HG02973 (cell line): ENCODE measurements at regions not wholly inside any gene's neighbourhood (a gene's known extent, or its start where the extent isn't known, plus 50 kb on each side); places are given as distances from the start of the nearest gene placed in this dataset.
"Not testable (repeated sequence)": the region's sequence is repeated elsewhere in the genome, so short reads cannot be mapped to it uniquely, and the experiment has no call there.

Source experiments
- ATAC-seq: cut with Tn5 transposase; IDR thresholded peaks from one replicate; pipeline ENCODE4 v1.9.1; 2021; ENCODE audit warnings: moderate library complexity; ENCODE audit not compliant: unreplicated experiment

DNA sequence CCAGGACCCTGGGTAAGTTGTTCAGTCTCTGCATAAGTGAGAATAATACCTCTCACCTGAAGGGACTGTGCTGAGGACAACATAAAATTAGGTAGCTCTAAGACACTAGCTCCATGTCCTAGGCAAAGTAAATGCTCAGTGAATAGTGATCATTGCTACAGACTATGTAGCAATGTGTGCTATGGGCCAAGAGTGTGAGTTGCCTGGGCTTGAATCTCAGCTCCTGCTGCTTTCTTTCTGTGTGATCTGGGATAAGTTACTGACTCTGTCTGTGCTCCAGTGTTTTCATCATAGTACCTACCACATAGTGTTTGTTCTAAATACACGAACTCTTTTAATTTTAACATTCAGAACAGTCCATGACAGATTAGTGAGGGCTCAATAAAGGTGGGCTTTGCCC lies 81.1 kb upstream of the MFGE8 start:
- no peak for ATAC-seq

DNA sequence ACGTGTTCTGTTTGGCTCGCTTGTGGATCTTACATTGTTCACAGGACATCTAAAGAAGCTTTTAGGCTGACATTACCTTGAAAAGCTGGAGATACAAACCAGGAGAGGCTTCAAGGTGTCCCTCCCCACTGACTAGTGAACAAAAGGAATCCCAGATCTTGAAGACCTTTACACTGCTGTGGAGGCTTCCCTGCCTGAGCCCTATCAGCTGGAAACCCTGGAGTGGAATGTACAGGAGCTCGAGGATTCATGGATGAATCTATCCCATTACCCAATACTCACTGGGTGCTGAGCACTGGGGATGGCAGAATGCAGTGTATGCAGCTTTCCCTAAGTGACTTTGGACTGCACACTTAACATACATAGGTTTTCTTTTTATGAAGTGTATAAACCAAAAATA lies 82.3 kb upstream of the MFGE8 start:
- no peak for ATAC-seq

DNA sequence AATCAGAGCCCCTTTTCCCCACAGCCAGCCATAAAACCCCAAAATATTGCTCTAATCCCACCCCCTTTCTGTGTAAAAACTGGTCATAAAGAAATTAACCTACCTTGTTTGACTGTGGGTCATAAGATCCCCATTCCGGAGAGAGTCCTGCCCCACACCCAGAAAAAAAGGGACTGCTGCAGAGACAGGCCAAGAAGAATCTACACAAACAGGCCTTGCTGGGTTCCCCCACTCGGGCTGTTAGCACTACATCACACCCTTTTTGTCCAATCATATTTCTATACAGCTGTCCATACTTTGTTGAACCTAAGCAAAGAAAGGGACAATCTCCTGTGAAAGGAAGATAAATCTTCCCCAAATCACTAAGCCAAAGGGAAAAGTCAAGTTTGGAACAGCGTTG lies 84.4 kb upstream of the MFGE8 start:
- ATAC-seq, result no peak

DNA sequence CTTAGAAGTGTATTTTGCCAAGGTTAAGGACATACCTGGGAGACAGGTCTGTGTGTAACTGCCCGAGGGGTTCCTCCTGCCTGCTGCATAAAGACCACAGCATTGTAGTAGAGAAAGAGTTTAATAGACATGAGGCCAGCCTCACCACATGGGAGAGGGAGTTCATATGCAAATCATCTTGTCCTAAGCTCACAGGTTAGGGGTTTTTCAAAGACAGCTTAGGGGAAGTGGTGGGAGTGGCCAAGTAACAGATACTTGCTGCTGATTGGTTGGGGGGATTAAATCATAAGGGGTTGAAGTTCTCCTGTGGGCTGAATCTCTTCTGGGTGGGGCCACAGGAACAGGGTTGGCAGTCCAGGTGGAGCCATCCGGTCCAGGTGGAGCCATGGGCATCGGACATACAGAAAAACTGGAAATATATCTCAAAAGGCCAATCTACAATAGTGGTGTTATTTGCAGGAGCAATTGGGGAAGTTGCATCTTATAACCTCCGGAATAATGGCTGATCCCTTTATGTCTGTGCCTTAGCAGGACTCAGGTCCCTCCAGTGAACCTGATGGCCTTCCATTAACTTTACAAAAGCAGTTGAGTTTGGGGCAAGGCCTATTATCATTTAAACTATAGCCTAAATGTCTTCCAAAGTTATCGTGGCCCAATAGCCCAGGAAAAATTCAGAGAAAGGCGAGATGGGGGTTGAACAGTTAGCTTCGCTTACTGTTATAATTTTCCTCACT lies 86.0 kb upstream of the MFGE8 start:
- ATAC-seq, result no peak

DNA sequence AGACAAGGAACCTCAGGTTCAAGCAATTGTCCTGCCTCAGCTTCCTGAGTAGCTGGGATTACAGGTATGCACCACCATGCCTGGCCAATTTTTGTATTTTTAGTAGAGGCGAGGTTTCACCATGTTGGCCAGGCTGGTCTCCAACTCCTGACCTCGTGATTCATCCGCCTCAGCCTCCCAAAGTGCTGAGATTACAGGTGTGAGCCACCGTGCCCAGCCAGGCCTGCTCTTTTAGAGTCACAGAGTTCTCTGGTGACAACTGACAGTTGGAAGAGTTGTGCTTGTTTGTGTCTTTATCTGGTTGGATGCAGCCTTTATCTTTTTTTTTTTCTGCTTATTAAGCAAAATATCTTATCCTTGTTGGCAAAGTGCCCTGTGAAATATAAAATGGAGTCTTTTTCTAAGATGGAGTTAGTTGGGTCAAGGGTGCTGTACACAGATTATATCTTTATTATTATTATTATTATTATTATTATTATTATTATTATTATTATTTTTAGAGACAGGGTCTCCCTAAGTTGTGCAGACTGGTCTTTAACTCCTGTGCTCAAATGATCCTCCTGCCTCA lies 86.5 kb upstream of the ABHD2 start:
- not testable (repeated sequence) for ATAC-seq

DNA sequence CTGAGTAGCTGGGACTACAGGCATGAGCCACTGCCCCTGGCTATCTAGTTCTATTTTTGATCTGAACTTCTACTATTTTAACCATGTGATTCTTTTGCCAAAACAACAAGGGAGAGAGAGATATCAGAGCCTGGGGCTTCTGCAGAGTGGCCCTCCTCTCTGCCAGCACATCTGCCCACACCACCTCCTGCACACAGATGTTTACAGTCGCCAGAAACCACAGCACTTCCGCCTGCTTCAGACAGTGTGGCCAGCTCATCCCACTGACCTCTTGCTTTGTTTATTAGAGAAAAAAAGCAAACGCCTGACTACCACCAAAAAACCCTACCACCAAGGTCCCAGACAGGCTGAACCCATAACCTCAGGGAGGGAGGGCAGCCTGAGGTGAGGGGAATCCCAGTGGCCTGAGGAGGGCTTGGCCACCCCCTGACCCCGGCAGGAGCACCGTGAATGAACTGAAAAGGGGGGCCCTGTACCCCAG lies 85.9 kb upstream of the ABHD2 start:
- peak; percentile 84 for ATAC-seq

DNA sequence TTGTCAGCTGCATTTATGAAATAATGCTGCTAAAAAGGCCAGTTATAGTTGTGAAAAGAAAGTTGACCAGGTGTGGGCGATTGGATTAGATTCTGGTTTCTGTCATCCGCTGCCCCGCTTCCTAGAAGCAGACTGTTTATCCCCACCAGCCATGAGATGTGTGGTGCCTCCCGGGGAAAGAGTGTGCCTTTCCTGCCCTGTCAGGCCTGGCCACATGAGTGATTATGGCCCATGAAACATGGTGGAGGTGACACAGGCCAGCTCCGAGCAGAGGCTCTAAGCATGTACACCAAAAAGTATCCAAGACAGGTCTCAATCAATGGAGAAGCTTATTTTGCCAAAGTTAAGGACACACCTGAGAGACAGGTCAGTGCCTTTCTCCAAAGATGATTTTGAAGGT lies 85.4 kb upstream of the ABHD2 start:
- ATAC-seq, result no peak

DNA sequence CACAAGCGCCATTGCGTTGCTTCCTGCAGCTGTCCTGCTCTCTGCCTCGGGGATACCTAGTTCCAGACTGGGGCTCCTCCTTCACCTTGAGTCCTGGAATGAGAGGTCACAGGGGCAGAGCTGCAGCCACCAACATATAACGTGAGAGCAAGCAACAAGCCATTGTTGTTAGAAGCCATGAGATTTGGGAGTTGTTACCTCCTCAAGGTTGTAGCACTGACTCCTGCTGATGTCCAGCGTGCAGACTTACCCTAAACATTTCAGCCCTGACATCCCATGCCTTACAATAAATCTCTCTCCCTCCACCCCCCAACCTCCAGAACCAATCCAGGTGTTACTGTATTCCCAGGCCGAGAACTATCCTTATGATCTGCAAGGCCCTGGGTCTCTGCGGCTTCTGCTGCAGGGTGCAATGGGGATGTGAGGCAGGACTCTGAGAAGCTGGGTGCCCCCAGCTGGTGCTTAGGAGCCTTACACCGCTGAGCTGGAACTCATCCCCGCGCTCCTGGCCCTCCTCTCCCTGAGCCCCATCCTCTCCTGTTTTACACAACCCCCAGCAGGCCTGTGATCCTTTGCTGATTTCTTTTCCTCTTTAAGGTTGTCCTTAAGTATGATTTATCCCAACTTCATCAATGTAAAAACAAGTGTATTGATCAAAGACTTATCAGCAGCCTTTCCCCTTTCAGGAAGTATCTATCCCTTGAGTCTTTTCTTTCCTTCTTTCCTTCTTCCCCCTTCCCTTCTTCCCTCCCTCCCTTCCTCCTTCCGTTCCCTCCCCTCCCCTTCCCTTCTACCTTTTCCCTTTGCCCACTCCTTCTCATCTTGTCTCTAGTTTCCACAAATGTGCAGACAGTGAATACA lies 84.2 kb upstream of the ABHD2 start:
- ATAC-seq, result no peak

DNA sequence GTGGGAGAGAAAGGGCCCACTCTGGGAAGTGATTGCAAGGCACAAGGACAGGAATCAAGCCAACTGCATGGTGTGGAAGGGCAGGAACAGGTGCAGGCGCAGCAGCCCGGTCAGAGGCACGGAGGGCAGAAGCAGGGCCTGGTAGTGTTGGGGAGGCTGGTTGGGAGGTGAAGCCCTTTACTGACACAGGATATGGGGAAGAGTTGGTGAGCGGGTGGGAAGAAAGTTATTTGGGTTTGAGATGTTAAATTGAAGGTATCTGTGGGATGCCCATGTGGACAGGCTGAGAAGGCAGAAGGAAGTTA lies 83.6 kb upstream of the ABHD2 start:
- no peak for ATAC-seq

DNA sequence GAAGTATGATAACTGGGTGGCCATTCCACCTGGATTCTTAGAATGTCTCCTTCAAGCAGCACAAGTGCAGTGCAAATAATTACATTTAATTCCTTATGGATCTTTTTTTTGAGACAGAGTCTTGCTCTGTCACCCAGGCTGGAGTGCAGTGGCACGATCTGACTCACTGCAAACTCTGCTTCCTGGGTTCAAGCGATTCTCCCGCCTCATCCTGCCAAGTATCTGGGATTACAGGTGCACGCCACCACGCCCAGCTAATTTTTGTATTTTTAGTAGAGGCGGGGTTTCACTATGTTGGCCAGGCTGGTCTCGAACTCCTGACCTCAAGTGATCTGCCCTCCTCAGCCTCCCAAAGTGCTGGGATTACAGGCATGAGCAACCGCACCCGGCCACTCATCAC lies 80.7 kb upstream of the ABHD2 start:
- ATAC-seq, result not testable (repeated sequence)

DNA sequence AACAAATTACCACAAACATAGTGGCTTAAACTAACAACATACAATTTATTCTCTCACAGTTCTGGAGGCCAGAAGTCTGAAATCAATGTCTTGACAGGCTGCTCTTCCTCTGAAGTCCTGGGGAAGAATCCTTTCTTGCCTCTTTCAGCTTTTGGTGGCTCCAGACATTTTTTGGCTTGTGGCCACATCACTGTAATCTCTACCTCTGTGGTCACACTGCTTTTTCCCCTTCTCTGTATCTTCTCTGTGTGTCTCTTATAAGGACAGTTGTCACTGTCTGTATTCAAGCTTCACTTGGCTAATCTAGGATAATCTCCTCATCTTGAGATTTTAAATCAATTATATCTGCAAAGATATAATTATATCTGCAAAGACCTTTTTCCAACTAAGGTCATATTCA lies 80.3 kb upstream of the ABHD2 start:
- no peak for ATAC-seq

DNA sequence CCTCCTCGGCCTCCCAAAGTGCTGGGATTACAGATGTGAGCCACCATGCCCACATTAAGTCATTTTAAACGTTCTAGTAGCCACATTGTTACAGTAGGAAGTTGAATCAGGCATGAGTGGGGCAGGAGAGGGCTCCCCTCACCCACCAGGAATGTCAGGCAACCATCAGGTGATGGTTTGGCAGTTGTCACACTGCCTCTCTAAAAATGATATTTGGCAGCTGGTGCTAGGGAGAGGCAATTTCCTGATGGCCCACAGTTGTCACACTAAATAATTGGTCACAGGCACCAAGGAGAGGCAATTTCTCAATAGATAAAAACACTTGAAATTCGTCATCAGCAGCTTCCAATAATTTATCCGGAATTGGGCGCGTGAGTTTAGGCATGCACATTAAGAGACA lies 79.2 kb upstream of the ABHD2 start:
- no peak for ATAC-seq

DNA sequence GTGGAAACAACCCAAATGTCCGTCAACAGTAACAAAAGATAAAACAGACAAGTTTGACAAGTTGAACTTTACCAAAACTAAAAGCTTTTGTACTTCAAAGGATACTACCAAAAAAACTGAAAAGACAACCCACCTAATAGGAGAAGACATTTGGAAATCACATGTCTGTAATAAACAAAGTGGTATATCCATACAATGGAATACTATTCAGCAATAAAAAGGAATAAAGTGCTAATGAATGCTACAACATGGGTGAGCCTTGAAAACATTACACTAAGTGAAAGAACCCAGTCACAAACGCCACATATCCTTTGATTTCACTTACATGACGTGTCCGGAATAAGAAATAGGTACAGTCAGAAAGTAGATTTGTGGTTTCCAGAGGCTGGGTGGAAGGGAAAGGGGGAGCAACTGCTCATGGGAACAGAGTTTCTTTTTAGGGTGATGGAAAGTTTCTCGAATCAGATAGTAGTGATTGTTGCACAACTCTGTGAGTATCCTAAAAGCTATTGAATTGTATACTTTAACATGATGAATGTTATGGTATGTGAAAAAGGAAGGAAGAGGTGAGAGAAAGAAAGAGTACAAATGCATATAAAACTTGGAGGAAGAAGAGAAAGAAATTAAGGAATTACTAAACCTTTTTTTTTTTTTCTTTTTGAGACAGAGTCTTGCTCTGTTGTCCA lies 72.7 kb upstream of the ABHD2 start:
- no peak for ATAC-seq

DNA sequence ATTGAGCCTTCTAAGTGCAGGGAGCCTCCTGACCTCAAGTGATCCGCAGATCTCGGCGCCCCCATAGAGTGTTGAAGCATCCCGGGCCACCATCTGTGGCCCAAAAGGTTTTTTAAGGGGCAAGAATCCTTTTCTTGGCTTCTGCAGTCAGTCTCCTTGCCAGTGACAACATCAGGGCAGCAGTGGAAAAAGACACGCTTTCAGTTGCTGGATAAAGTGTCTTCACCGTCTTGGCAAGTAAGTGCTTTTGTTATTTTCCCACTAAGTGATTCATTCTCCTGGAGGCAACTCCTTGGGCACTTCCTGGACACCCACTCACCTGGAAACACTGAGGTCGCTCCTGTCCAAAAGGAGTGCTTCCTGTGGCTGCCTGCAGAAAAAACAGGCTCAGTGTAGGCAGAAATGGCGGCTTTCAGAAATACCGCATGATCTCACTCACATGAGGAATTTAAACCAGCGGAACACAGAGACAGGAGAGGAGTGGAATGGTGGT lies 71.7 kb upstream of the ABHD2 start:
- no peak for ATAC-seq

DNA sequence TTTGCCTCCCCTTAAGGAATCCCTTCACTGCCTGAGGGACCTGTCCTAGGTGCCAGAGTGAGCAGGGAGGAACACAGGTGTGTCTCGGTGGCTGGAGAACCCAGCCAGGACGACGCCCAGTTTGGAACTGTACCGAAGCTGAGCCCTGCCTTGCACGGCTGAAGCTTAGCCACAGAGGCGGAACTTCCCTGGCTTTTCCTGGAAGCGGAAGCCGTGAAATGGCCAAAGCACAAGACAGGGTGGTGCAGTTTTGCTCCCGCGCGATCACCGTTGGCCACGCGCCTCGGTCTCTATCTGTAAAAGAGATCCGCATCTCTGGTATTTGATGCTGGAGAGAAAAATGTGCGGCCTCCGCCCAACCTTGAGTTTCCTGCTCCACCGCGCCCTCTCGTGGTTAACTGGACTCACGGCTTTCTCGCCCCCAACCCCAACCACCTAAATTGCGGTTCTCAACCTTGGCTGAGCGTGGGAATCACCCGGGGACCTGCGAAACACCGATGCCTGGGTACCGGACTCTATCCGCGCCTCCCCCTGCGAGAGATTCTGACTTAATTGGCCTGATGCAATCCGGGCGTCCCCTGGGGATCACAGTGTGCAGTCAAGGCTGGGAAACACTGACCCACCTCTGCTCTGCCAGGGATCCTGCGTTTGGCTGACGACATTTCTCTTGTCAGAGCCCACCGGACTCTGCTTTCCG lies 70.7 kb upstream of the ABHD2 start:
- no peak for ATAC-seq

DNA sequence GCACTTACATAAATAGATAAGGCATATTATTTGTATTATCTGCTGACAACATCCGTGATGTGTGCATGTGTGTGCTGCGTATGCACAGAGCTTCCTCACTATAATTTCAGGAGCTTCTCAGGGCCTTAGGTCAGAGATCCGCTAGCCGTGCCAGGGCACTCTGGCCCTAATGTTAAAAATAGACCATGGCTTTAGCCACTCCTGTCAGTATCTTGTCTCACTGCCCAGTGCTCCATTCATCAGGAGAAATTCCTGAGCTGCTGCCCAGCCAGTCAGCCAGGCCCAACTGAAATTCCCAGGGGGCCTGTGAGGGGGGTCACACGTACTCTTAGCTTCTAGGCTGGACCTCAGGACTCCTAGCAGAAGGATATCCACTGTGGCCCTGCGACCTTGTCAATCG lies 70.0 kb upstream of the ABHD2 start:
- ATAC-seq, result no peak

DNA sequence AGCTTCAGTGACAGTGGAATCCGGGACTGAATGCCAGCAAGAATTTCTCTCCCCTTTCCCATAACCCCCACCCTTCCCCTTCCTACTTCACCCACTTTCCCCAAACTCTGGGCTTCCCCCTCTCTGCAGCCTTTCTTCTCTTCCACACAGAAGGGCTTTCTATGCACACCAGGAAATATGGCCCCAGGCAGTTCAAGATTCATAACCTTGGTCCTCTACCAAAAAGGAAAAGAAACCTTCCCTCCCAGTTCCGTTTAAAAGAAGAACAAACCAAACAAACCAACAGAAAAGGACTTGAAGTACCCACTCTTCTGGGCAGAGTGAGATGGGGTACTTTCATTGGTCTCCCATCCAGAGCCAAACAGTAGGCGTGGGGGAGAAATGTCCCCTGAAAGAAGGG lies 68.8 kb upstream of the ABHD2 start:
- ATAC-seq, result no peak

DNA sequence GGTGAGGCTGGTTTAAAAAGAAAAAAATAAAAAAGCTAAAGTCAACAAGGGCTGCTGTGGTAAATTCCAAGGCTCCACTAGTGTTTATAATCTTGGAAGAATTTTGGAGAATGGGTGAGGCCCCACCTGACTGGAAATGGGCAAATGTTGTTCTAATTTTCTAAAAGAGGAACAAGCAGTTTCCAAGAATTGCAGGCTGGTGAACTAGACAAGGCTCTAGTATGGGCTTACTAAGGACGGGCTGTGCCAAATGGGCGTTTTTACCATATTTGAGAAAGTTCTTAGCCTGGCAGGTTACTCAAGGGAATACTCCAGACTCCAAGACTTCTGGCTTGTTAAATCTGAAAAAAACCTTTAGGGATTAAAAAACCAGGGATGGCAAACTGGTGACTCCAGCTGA lies 67.0 kb upstream of the ABHD2 start:
- no peak for ATAC-seq

DNA sequence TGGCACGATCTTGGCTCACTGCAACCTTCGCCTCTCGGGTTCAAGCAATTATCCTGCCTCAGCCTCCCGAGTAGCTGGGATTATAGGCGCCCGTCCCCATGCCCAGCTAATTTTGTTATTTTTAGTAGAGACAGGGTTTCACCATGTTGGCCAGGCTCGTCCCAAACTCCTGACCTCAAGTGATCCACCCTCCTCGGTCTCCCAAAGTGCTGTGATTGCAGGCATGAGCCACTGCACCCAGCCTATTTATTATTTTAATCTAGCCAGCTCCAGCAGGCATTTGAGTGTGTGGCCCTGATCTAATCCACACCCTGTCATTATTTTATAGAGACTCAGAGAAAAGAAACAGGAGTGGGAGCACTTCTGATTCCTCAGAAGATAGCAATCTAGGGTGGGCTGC lies 66.4 kb upstream of the ABHD2 start:
- not testable (repeated sequence) for ATAC-seq

DNA sequence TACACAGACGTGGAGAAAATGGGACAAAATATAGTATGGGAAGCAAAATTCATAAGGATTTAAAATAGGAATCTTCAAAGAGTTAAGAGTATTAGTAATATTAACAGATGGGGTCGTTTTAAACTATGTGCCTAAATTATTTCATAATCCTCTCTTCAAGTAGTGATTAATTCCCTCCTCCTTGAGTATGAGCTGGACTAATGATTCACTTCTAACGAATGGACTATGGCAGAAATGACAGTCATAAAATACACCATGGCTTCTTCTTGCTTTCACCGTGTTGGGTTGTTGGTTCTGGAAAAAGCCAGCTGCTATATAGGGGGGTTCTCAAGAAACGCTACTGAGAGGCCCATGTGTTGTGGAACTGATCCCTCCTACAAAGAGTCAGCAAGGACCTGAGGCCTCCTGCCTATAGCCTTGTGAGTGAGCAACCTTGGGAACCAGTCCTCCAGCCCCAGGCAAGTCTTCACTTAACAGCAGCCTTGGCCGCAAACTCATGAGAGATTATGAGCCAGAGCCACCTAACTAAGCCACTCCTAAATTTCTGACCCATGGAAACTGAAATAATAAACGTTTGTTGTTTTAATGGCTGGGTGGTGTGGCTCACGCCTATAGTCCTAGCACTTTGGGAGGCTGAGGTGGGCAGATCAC lies 64.8 kb upstream of the ABHD2 start:
- no peak for ATAC-seq
